HG02852 (cell line): ENCODE measurements at regions not wholly inside any gene's neighbourhood (a gene's known extent, or its start where the extent isn't known, plus 50 kb on each side); places are given as distances from the start of the nearest gene placed in this dataset.

Experiments used
- ATAC-seq: cut with Tn5 transposase; IDR thresholded peaks from one replicate; pipeline ENCODE4 v1.9.1; 2021; ENCODE audit warnings: mild to moderate bottlenecking, moderate library complexity; ENCODE audit not compliant: unreplicated experiment

- ATAC-seq = peak; percentile 67
Observed at GRCh38 chr2:221050020-221050795, 521.9 kb downstream of the EPHA4 start.

- ATAC-seq = no peak
Observed at GRCh38 chr2:221051162-221051561, 520.9 kb downstream of the EPHA4 start.

GRCh38 chr2:221060376-221060775 is 511.7 kb downstream of the EPHA4 start:
- no peak for ATAC-seq

- ATAC-seq = no peak
Observed at GRCh38 chr2:221063568-221063967, 508.5 kb downstream of the EPHA4 start.

- ATAC-seq = no peak
Observed at GRCh38 chr2:221064058-221064854, 507.8 kb downstream of the EPHA4 start.

- ATAC-seq = no peak
Observed at GRCh38 chr2:221064880-221065279, 507.2 kb downstream of the EPHA4 start.

- ATAC-seq = no peak
Observed at GRCh38 chr2:221068123-221068522, 504.0 kb downstream of the EPHA4 start.

- ATAC-seq = no peak
Observed at GRCh38 chr2:221070106-221070505, 502.0 kb downstream of the EPHA4 start.

- ATAC-seq = no peak
Observed at GRCh38 chr2:221073326-221074049, 498.6 kb downstream of the EPHA4 start.

- ATAC-seq = no peak
Observed at GRCh38 chr2:221074238-221074637, 497.9 kb downstream of the EPHA4 start.

GRCh38 chr2:221075203-221075602 is 496.9 kb downstream of the EPHA4 start:
- ATAC-seq = no peak

- no peak for ATAC-seq
Observed at GRCh38 chr2:221077251-221077650, 494.9 kb downstream of the EPHA4 start.

GRCh38 chr2:221077799-221078198 is 494.3 kb downstream of the EPHA4 start:
- ATAC-seq = no peak

GRCh38 chr2:221085341-221085900 is 486.7 kb downstream of the EPHA4 start:
- ATAC-seq = no peak

- no peak for ATAC-seq
Observed at GRCh38 chr2:221085936-221086335, 486.2 kb downstream of the EPHA4 start.

GRCh38 chr2:221087779-221088178 is 484.3 kb downstream of the EPHA4 start:
- no peak for ATAC-seq

- no peak for ATAC-seq
Observed at GRCh38 chr2:221088506-221088905, 483.6 kb downstream of the EPHA4 start.

GRCh38 chr2:221095356-221095755 is 476.7 kb downstream of the EPHA4 start:
- ATAC-seq = no peak

GRCh38 chr2:221096706-221097567 is 475.2 kb downstream of the EPHA4 start:
- ATAC-seq = no peak

- no peak for ATAC-seq
Observed at GRCh38 chr2:221097568-221097915, 474.6 kb downstream of the EPHA4 start.
